ENCODE measurements at regions not wholly inside any gene's neighbourhood (a gene's known extent, or its start where the extent isn't known, plus 50 kb on each side); places are given as distances from the start of the nearest gene placed in this dataset.

DNA sequence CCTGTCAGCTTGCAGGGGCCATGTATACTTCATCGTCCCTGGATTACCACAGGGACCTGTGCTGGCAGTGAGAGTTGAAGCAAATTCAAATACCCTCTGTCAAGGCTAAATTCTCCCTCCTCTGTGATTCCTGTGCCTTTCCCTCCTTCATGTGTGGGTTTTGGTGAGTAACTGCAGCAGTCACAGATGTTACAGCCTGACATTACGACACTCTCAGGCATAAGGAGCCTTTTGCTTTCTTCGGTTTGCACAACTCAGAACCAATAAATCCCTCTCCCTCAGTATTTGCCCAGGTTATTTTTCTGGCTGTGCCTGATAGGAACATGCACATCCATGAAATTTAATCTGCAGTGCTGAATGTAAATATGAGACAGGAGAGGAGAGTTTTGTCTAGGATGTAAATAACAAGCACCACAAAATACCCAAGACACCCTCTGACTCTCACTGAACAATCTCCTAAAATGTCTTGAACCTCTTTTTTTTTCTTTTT, 997.2 kb upstream of the GHITM start (continued):
- TF ChIP-seq EHF (CRISPR knock-in tag; IDR thresholded peaks at IDR 0.05): no peak
- no peak for TF ChIP-seq ESRRA (IDR thresholded peaks at IDR 0.05; ENCODE audit: borderline replicate concordance, low read length)
- TF ChIP-seq, protein P1, sequence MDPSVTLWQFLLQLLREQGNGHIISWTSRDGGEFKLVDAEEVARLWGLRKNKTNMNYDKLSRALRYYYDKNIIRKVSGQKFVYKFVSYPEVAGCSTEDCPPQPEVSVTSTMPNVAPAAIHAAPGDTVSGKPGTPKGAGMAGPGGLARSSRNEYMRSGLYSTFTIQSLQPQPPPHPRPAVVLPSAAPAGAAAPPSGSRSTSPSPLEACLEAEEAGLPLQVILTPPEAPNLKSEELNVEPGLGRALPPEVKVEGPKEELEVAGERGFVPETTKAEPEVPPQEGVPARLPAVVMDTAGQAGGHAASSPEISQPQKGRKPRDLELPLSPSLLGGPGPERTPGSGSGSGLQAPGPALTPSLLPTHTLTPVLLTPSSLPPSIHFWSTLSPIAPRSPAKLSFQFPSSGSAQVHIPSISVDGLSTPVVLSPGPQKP (IDR thresholded peaks at IDR 0.05; ENCODE audit: low read depth, low read length): no peak
- TF ChIP-seq, protein P2, sequence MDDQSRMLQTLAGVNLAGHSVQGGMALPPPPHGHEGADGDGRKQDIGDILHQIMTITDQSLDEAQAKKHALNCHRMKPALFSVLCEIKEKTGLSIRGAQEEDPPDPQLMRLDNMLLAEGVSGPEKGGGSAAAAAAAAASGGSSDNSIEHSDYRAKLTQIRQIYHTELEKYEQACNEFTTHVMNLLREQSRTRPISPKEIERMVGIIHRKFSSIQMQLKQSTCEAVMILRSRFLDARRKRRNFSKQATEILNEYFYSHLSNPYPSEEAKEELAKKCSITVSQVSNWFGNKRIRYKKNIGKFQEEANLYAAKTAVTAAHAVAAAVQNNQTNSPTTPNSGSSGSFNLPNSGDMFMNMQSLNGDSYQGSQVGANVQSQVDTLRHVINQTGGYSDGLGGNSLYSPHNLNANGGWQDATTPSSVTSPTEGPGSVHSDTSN (IDR thresholded peaks at IDR 0.05): no peak
- TF ChIP-seq, protein P3, sequence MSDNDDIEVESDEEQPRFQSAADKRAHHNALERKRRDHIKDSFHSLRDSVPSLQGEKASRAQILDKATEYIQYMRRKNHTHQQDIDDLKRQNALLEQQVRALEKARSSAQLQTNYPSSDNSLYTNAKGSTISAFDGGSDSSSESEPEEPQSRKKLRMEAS (IDR thresholded peaks at IDR 0.05): no peak
- no peak for TF ChIP-seq JUN (IDR thresholded peaks at IDR 0.05)
- no peak for TF ChIP-seq CBX8 (IDR thresholded peaks at IDR 0.05)

DNA sequence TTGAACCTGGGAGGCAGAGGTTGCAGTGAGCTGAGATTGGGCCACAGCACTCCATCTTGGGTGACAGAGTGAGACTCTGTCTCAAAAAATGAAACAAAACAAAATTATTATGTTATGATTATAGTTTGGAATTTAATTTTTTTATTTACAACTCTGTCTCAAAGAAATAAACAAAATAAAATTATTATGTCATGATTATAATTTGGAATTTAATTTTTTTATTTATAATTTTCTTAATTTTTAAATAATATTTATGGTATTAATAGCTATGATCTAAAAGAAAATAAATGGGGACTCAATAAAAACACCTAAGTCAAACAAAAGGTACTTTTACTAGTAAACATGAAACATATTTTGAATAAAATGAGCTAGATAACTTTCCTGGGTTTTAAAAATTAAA, 994.8 kb upstream of the GHITM start:
- TF ChIP-seq, protein P1 (IDR thresholded peaks at IDR 0.05; ENCODE audit: low read depth, low read length): no peak
- TF ChIP-seq, protein P4, sequence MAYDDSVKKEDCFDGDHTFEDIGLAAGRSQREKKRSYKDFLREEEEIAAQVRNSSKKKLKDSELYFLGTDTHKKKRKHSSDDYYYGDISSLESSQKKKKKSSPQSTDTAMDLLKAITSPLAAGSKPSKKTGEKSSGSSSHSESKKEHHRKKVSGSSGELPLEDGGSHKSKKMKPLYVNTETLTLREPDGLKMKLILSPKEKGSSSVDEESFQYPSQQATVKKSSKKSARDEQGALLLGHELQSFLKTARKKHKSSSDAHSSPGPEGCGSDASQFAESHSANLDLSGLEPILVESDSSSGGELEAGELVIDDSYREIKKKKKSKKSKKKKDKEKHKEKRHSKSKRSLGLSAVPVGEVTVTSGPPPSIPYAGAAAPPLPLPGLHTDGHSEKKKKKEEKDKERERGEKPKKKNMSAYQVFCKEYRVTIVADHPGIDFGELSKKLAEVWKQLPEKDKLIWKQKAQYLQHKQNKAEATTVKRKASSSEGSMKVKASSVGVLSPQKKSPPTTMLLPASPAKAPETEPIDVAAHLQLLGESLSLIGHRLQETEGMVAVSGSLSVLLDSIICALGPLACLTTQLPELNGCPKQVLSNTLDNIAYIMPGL (CRISPR knock-in tag; IDR thresholded peaks at IDR 0.05; ENCODE audit: borderline replicate concordance): no peak
- TF ChIP-seq GATA3 (IDR thresholded peaks at IDR 0.05; ENCODE audit: borderline replicate concordance) (no peak), ZC3H11A (IDR thresholded peaks at IDR 0.05) (no peak), FOSL2 (IDR thresholded peaks at IDR 0.05) (no peak), FOSL2 (CRISPR knock-in tag; IDR thresholded peaks at IDR 0.05) (no peak), NR3C1 (IDR thresholded peaks at IDR 0.05) (no peak), HOXB5 (CRISPR knock-in tag; IDR thresholded peaks at IDR 0.05) (no peak), PHF8 (IDR thresholded peaks at IDR 0.05; ENCODE audit: borderline replicate concordance, low read depth) (no peak), KDM5A (IDR thresholded peaks at IDR 0.05) (no peak), RAD21 (conservative IDR thresholded peaks at IDR 0.05 in 1 of 2, IDR thresholded peaks at IDR 0.05 in 1 of 2) (no peak), TP53 (CRISPR knock-in tag; IDR thresholded peaks at IDR 0.05) (no peak)
- TF ChIP-seq, protein P5, sequence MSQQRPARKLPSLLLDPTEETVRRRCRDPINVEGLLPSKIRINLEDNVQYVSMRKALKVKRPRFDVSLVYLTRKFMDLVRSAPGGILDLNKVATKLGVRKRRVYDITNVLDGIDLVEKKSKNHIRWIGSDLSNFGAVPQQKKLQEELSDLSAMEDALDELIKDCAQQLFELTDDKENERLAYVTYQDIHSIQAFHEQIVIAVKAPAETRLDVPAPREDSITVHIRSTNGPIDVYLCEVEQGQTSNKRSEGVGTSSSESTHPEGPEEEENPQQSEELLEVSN (IDR thresholded peaks at IDR 0.05; ENCODE audit: borderline replicate concordance, low read depth): no peak
- TF ChIP-seq, protein P6, sequence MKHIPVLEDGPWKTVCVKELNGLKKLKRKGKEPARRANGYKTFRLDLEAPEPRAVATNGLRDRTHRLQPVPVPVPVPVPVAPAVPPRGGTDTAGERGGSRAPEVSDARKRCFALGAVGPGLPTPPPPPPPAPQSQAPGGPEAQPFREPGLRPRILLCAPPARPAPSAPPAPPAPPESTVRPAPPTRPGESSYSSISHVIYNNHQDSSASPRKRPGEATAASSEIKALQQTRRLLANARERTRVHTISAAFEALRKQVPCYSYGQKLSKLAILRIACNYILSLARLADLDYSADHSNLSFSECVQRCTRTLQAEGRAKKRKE (CRISPR knock-in tag; IDR thresholded peaks at IDR 0.05; ENCODE audit: low read depth): no peak
- TF ChIP-seq, protein P7, sequence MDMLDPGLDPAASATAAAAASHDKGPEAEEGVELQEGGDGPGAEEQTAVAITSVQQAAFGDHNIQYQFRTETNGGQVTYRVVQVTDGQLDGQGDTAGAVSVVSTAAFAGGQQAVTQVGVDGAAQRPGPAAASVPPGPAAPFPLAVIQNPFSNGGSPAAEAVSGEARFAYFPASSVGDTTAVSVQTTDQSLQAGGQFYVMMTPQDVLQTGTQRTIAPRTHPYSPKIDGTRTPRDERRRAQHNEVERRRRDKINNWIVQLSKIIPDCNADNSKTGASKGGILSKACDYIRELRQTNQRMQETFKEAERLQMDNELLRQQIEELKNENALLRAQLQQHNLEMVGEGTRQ (IDR thresholded peaks at IDR 0.05): no peak

More for the DNA sequence above, 994.8 kb upstream of the GHITM start:
- no peak for FAIRE-seq
- POLR2A ChIA-PET: no interaction called here
- no peak for DNase-seq (ENCODE audit: low read depth in 1 of 2, low spot score in 1 of 2)
- ATAC-seq: no peak
- Histone ChIP-seq H3K4me1 (no peaks in the 10 kb centered on the region), H3K9me3 (no peaks in the 10 kb centered on the region), H3K4me3 (no peak overlapping the region), H3K4me2 (no peak overlapping the region), H3K27ac (no peak overlapping the region)
- CTCF ChIA-PET: no interaction called here

Data from A549 (cell line).